K562 (cell line): ENCODE measurements at regions not wholly inside any gene's neighbourhood (a gene's known extent, or its start where the extent isn't known, plus 50 kb on each side); places are given as distances from the start of the nearest gene placed in this dataset.

Source experiments
- ATAC-seq: fragments of 200-7000 bp; cut with Tn5 transposase; 3 replicates; pipeline ENCODE4 v1.9.1; 2020; ENCODE audit warnings: moderate library complexity
- BruUV-seq: library from RNA; stranded (reverse); fragments of 400-500 nt; replicated peaks from 2 replicates; lab custom pipeline; 2021; lab: Mats Ljungman, UMichigan
- CTCF ChIA-PET: fragments of 300-600 bp; formaldehyde crosslinking; extraction: SDS; loops from one replicate; lab custom pipeline; 2021; ENCODE audit warnings: low intra/inter-chr PET ratio; lab: Yijun Ruan, JAX
- POLR2A ChIA-PET: fragments of 300-600, 350-650 bp; sonication (Branson Sonifier 250); formaldehyde crosslinking; extraction: SDS; loops from one replicate; lab custom pipeline; 2021; ENCODE audit warnings: antibody characterized with exemption, inconsistent platforms; lab: Yijun Ruan, JAX
- DNase-seq, 4 experiments: peaks; one replicate each; pipeline versions ENCODE4 v3.0.0 to v3.0.0-alpha.2; 2011 to 2018; ENCODE audit warnings: low spot score in 3 of 4, mixed read lengths in 3 of 4; ENCODE audit errors: extremely low read depth in 1 of 4
- FAIRE-seq: peaks from 2 replicates; lab custom pipeline; 2011; peaks lifted over from hg19 to GRCh38; lab: Jason Lieb, UNC
- H2AFZ ChIP-seq: 2 replicates; pipeline ENCODE4 v1.6.0; 2011; ENCODE audit warnings: low read depth, low read length, control low read depth, inconsistent platforms
- H3K27ac ChIP-seq: fragments of 200-600 bp; 3 replicates; pipeline ENCODE4 v1.8.0; 2011; ENCODE audit warnings: low read depth, mild to moderate bottlenecking, control low read depth, inconsistent platforms, low read length, moderate library complexity, mixed read lengths; ENCODE audit errors: extremely low read depth
- H3K27me3 ChIP-seq, 2 experiments: fragments of 300-600 bp in 1 of 2; 2 replicates in 1 of 2; 3 replicates in 1 of 2; pipeline versions ENCODE4 v1.6.0 to v1.8.0; 2011; ENCODE audit warnings: inconsistent platforms in 2 of 2, low read length in 2 of 2, mild to moderate bottlenecking in 1 of 2, mixed read lengths in 1 of 2, moderate library complexity in 1 of 2; ENCODE audit not compliant: control insufficient read depth in 2 of 2, insufficient read depth in 2 of 2
- H3K36me3 ChIP-seq: fragments of 300-600 bp; 3 replicates; pipeline ENCODE4 v1.8.0; 2011; ENCODE audit warnings: mild to moderate bottlenecking, low read length, inconsistent platforms; ENCODE audit not compliant: control insufficient read depth, insufficient read depth
- H3K4me1 ChIP-seq, 2 experiments: fragments of 200-600 bp in 1 of 2; replicated peaks in 1 of 2; 2 replicates in 1 of 2; 3 replicates in 1 of 2; pipeline versions ENCODE4 v1.5.1 to v1.8.0; 2011; ENCODE audit warnings: inconsistent platforms in 2 of 2, low read length in 2 of 2, mild to moderate bottlenecking in 1 of 2, mixed read lengths in 1 of 2, moderate library complexity in 1 of 2; ENCODE audit not compliant: control insufficient read depth in 2 of 2, insufficient read depth in 2 of 2
- H3K4me2 ChIP-seq: 2 replicates; pipeline ENCODE4 v1.6.1; 2011; ENCODE audit warnings: low read length, control low read depth, inconsistent platforms, mixed read lengths; ENCODE audit not compliant: insufficient read depth
- H3K4me3 ChIP-seq: fragments of 200-600 bp; sonication (generic), shearing (Covaris generic); 2 replicates; pipeline ENCODE4 v1.5.1; 2016; ENCODE audit warnings: control low read depth, inconsistent platforms
- H3K79me2 ChIP-seq: fragments of 200-600 bp; 3 replicates; pipeline ENCODE4 v1.8.0; 2011; ENCODE audit warnings: low read length, inconsistent platforms; ENCODE audit not compliant: control insufficient read depth, insufficient read depth
- H3K9ac ChIP-seq, 2 experiments: 2 replicates each; pipeline versions ENCODE4 v1.6.0 to v1.6.1; 2011; ENCODE audit warnings: low read depth in 2 of 2, low read length in 2 of 2, control low read depth in 1 of 2, inconsistent platforms in 1 of 2, mild to moderate bottlenecking in 1 of 2, mixed read lengths in 1 of 2; ENCODE audit not compliant: insufficient read depth in 1 of 2
- H3K9me1 ChIP-seq: one replicate; pipeline ENCODE4 v1.6.0; 2011; ENCODE audit warnings: inconsistent platforms, mild to moderate bottlenecking, low read length, moderate library complexity; ENCODE audit not compliant: control insufficient read depth, insufficient read depth
- H3K9me3 ChIP-seq: replicated peaks from 2 replicates; pipeline ENCODE4 v1.5.1; 2011; ENCODE audit warnings: low read depth, low read length, inconsistent platforms; ENCODE audit not compliant: control insufficient read depth, insufficient read depth
- H4K20me1 ChIP-seq: replicated peaks from 2 replicates; pipeline ENCODE4 v1.6.1; 2011; ENCODE audit warnings: low read length, inconsistent platforms, mixed read lengths; ENCODE audit not compliant: control insufficient read depth, insufficient read depth
- ARID3A ChIP-seq: IDR thresholded peaks from 2 replicates; pipeline ENCODE4 v1.6.1; 2012; ENCODE audit warnings: low read depth, low read length, improper control_type of control experiment, borderline replicate concordance
- CREB5 ChIP-seq: fragments of 250-450 bp; sonication (Bioruptor Pico); IDR thresholded peaks from 2 replicates; pipeline ENCODE4 v1.5.0; 2020; ENCODE audit warnings: mild to moderate bottlenecking
- CXXC5 ChIP-seq: fragments of 250-450 bp; sonication (Bioruptor Pico); IDR thresholded peaks from 2 replicates; pipeline ENCODE4 v1.8.0; 2022; ENCODE audit warnings: inconsistent platforms, mild to moderate bottlenecking, moderate library complexity
- DEAF1 ChIP-seq: fragments of 450-650 bp; formaldehyde crosslinking; IDR thresholded peaks from 2 replicates; pipeline ENCODE4 v1.4.0; 2020; ENCODE audit warnings: mild to moderate bottlenecking, moderate library complexity
- FOXJ3 ChIP-seq: sonication (generic); formaldehyde crosslinking; IDR thresholded peaks from 2 replicates; pipeline ENCODE4 v1.4.0; 2020; ENCODE audit warnings: mild to moderate bottlenecking, missing genetic modification reagents
- HDAC6 ChIP-seq: IDR thresholded peaks from 2 replicates; pipeline ENCODE4 v1.6.1; 2012; ENCODE audit warnings: low read depth, mild to moderate bottlenecking, control low read depth, inconsistent platforms, low read length, moderate library complexity
- KAT2B ChIP-seq: IDR thresholded peaks from one replicate; pipeline ENCODE4 v1.6.1; 2012; ENCODE audit warnings: low read depth, mild to moderate bottlenecking, control low read depth, inconsistent platforms, low read length, moderate library complexity
- KHSRP ChIP-seq: fragments of 450-650 bp; IDR thresholded peaks from 2 replicates; pipeline ENCODE4 v1.6.1; 2017
- NBN ChIP-seq: fragments of 450-650 bp; IDR thresholded peaks from 2 replicates; pipeline ENCODE4 v1.6.1; 2016; ENCODE audit warnings: low read depth, mild to moderate bottlenecking
- NR2C2 ChIP-seq, 2 experiments: fragments of 200-800 bp in 1 of 2; sonication (Bioruptor generic) in 1 of 2; sonication (generic) in 1 of 2; formaldehyde crosslinking in 1 of 2; IDR thresholded peaks; 2 replicates each; pipeline versions ENCODE4 v1.6.1 to v1.8.0; 2016 to 2022; ENCODE audit warnings: mild to moderate bottlenecking in 1 of 2, missing compliant biosample characterization in 1 of 2, missing genetic modification characterization in 1 of 2, missing genetic modification reagents in 1 of 2
- SETDB1 ChIP-seq: IDR thresholded peaks from one replicate; pipeline ENCODE4 v1.6.1; 2012; ENCODE audit warnings: low read length, control low read depth, inconsistent platforms
- SMARCA4 ChIP-seq: fragments of 450-650 bp; IDR thresholded peaks from 2 replicates; pipeline ENCODE4 v1.6.1; 2016
- SNIP1 ChIP-seq: fragments of 450-650 bp; IDR thresholded peaks from 2 replicates; pipeline ENCODE4 v1.7.1; 2017; ENCODE audit warnings: low read depth, mild to moderate bottlenecking
- ZNF740 ChIP-seq, 3 experiments: fragments of 200-800 bp in 1 of 3; sonication (Bioruptor generic) in 1 of 3; sonication (generic) in 1 of 3; formaldehyde crosslinking in 1 of 3; IDR thresholded peaks; 2 replicates each; pipeline versions ENCODE4 v1.6.1 to v1.8.0; 2016 to 2022; ENCODE audit warnings: mild to moderate bottlenecking in 2 of 3, missing compliant biosample characterization in 2 of 3, missing genetic modification characterization in 2 of 3, missing genetic modification reagents in 1 of 3
- WGBS: fragments of 100-300 bp; shearing (Covaris generic); methylation state at CpG from one replicate; pipeline ENCODE4 v1.1.6; 2016; ENCODE audit warnings: low coverage, mixed read lengths; ENCODE audit not compliant: insufficient coverage; ENCODE audit errors: missing lambda C conversion rate; 5-methylcytosine and 5-hydroxymethylcytosine counted together
- in situ Hi-C: fragments of 300-500 bp; cut with MboI; formaldehyde crosslinking; loops from 4 replicates; pipeline ENCODE4 v1.15.0; 2018; ENCODE audit warnings: inconsistent platforms, mixed read lengths
- intact Hi-C: fragments of 100-400 bp; cut with micrococcal nuclease; formaldehyde crosslinking; loops from 2 replicates; pipeline ENCODE4 v1.14.2; 2022
- TF ChIP-seq, protein P1 (sequence below): sonication (generic); formaldehyde crosslinking; IDR thresholded peaks from 2 replicates; pipeline ENCODE4 v1.8.1; 2023; ENCODE audit warnings: mild to moderate bottlenecking, missing genetic modification reagents

- no peak overlapping the region for H3K27ac ChIP-seq
- H3K9me1 ChIP-seq: no peaks in the 10 kb centered on the region
- no peaks in the 10 kb centered on the region for H3K4me1 ChIP-seq
- ChIA-PET CTCF (no interaction called here), POLR2A (no interaction called here)
- no peaks in the 10 kb centered on the region for H4K20me1 ChIP-seq
- H3K4me3 ChIP-seq: no peak overlapping the region
- H3K79me2 ChIP-seq: no peaks in the 10 kb centered on the region
- H2AFZ ChIP-seq: no peak overlapping the region
- in situ Hi-C loops: no loop called here
- ATAC-seq (no peak), DNase-seq (no peak), FAIRE-seq (no peak)
- no peak overlapping the region for H3K9ac ChIP-seq
- H3K27me3 ChIP-seq: no peaks in the 10 kb centered on the region
- H3K4me2 ChIP-seq: no peak overlapping the region
- no peaks in the 10 kb centered on the region for H3K9me3 ChIP-seq
- 0% methylated on average over 3 of the region's 4 CpGs for WGBS
- BruUV-seq: no TSS peak
- H3K36me3 ChIP-seq: no peaks in the 10 kb centered on the region
- intact Hi-C loops: no loop called here
- TF ChIP-seq ARID3A (no peak), FOXJ3 (CRISPR knock-in tag) (no peak), SNIP1 (no peak), CXXC5 (no peak), KHSRP (no peak), ZNF740 (CRISPR knock-in tag; IDR thresholded peaks at IDR 0.05) (no peak), ZNF740 (tag; IDR thresholded peaks at IDR 0.05) (no peak), NR2C2 (CRISPR knock-in tag; IDR thresholded peaks at IDR 0.05) (no peak), NR2C2 (tag; IDR thresholded peaks at IDR 0.05) (no peak), DEAF1 (no peak), NBN (no peak), CREB5 (CRISPR knock-in tag) (no peak), KAT2B (no peak), SMARCA4 (no peak), SETDB1 (no peak), HDAC6 (no peak)
- TF ChIP-seq, protein P1, sequence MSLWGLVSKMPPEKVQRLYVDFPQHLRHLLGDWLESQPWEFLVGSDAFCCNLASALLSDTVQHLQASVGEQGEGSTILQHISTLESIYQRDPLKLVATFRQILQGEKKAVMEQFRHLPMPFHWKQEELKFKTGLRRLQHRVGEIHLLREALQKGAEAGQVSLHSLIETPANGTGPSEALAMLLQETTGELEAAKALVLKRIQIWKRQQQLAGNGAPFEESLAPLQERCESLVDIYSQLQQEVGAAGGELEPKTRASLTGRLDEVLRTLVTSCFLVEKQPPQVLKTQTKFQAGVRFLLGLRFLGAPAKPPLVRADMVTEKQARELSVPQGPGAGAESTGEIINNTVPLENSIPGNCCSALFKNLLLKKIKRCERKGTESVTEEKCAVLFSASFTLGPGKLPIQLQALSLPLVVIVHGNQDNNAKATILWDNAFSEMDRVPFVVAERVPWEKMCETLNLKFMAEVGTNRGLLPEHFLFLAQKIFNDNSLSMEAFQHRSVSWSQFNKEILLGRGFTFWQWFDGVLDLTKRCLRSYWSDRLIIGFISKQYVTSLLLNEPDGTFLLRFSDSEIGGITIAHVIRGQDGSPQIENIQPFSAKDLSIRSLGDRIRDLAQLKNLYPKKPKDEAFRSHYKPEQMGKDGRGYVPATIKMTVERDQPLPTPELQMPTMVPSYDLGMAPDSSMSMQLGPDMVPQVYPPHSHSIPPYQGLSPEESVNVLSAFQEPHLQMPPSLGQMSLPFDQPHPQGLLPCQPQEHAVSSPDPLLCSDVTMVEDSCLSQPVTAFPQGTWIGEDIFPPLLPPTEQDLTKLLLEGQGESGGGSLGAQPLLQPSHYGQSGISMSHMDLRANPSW: no peak
Measured at GRCh38 chr11:100525197-100525596, 161.9 kb upstream of the ARHGAP42 start.
